ENCODE measurements at regions not wholly inside any gene's neighbourhood (a gene's known extent, or its start where the extent isn't known, plus 50 kb on each side); places are given as distances from the start of the nearest gene placed in this dataset.

GRCh38 chr2:177149155-177149503, 63.5 kb upstream of the HNRNPA3 start:
- no peak for DNase-seq

DNA sequence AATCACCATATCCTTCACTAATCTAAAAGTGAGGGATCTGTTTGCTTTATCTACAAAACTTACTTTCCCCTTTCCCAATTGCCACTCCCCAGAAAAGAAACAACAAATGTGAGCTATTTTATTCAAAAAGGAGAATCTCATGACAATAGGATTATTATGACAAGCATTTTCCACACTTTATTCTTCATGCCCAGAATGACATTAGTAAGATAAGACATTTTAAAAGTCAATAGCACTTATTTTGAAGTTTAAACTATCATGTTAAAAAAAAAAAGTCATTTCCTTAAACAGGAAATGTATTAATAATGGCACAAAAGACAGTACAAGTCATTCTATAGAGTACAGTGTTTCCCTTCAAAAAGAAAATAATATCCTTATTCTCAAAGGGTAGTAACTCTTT, 58.8 kb upstream of the HNRNPA3 start:
- no peak for DNase-seq

GRCh38 chr2:177154809-177155208, 57.8 kb upstream of the HNRNPA3 start:
- no peak for DNase-seq

- no peak for DNase-seq
Observed at GRCh38 chr2:177155631-177156030, 57.0 kb upstream of the HNRNPA3 start.

- DNase-seq: peak; percentile 77
Observed at GRCh38 chr2:177161741-177162460, 50.7 kb upstream of the HNRNPA3 start.

Data from hematopoietic multipotent progenitor cell treated with erythropoietin and hydrocortisone succinate and interleukin-3 and kit ligand, for 6 days (in vitro differentiated cells).